IPS-NIHi11 (cell line): ENCODE measurements at regions not wholly inside any gene's neighbourhood (a gene's known extent, or its start where the extent isn't known, plus 50 kb on each side); places are given as distances from the start of the nearest gene placed in this dataset.
"Not testable (repeated sequence)": the region's sequence is repeated elsewhere in the genome, so short reads cannot be mapped to it uniquely, and the experiment has no call there.

Experiments
- DNase-seq: peaks from one replicate; pipeline ENCODE4 v3.0.0; 2012; ENCODE audit warnings: mixed read lengths, low spot score

- no peak for DNase-seq
Observed at GRCh38 chr18:5021558-5021957, 175.5 kb downstream of the AKAIN1 start.

GRCh38 chr18:5015213-5015612, 181.8 kb downstream of the AKAIN1 start:
- DNase-seq: no peak

GRCh38 chr18:5004031-5004820, 192.8 kb downstream of the AKAIN1 start:
- DNase-seq: not testable (repeated sequence)

- DNase-seq: no peak
Observed at GRCh38 chr18:4994710-4995109, 202.3 kb downstream of the AKAIN1 start.

- peak; percentile 30 for DNase-seq
Observed at GRCh38 chr18:4987452-4988405, 209.3 kb downstream of the AKAIN1 start.

- no peak for DNase-seq
Observed at GRCh38 chr18:4986677-4987076, 210.4 kb downstream of the AKAIN1 start.

GRCh38 chr18:4986066-4986465, 211.0 kb downstream of the AKAIN1 start:
- DNase-seq: no peak

GRCh38 chr18:4961121-4961909, 235.7 kb downstream of the AKAIN1 start:
- DNase-seq: no peak

- no peak for DNase-seq
Observed at GRCh38 chr18:4960578-4960977, 236.5 kb downstream of the AKAIN1 start.

- DNase-seq: no peak
Observed at GRCh38 chr18:4931209-4931608, 265.8 kb downstream of the AKAIN1 start.

- DNase-seq: no peak
Observed at GRCh38 chr18:4921548-4921947, 275.5 kb downstream of the AKAIN1 start.

- DNase-seq: not testable (repeated sequence)
Observed at GRCh38 chr18:4917509-4917908, 279.5 kb downstream of the AKAIN1 start.

- DNase-seq: no peak
Observed at GRCh38 chr18:4908328-4908727, 288.7 kb downstream of the AKAIN1 start.

GRCh38 chr18:4906856-4907255, 290.2 kb downstream of the AKAIN1 start:
- no peak for DNase-seq

- DNase-seq: no peak
Observed at GRCh38 chr18:4888251-4889040, 308.6 kb downstream of the AKAIN1 start.

GRCh38 chr18:4878480-4878879, 318.6 kb downstream of the AKAIN1 start:
- DNase-seq: peak; percentile 17

- no peak for DNase-seq
Observed at GRCh38 chr18:4871197-4871596, 325.9 kb downstream of the AKAIN1 start.

- DNase-seq: no peak
Observed at GRCh38 chr18:4870177-4870773, 326.8 kb downstream of the AKAIN1 start.

- peak; percentile 17 for DNase-seq
Observed at GRCh38 chr18:4869155-4869554, 327.9 kb downstream of the AKAIN1 start.

- DNase-seq: no peak
Observed at GRCh38 chr18:4858379-4859127, 338.5 kb downstream of the AKAIN1 start.
